ENCODE measurements at regions not wholly inside any gene's neighbourhood (a gene's known extent, or its start where the extent isn't known, plus 50 kb on each side); places are given as distances from the start of the nearest gene placed in this dataset.
"Not testable (repeated sequence)": the region's sequence is repeated elsewhere in the genome, so short reads cannot be mapped to it uniquely, and the experiment has no call there.

DNA sequence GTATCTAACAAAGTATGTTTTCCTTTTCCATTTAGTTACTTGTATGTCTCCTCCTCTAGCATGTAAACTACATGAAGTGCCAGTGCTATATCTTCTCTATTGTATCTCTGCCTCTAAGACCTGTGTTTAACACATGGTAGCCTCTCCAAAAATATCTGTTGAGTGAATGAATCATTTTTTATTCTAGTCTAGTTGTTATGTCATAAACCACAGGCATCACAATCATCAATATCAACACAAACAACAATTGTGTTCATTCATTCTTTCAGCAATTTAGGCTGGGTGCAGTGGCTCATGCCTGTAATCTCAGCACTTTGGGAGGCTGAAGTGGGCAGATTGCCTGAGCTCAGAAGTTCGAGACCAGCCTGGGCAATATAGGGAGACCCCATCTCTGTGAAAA is 111.6 kb upstream of the EYA4 start:
- DNase-seq (no peak), ATAC-seq (replicated peaks in 1 of 4) (no peak)
- Histone ChIP-seq H3K36me3 (ENCODE audit: control insufficient read depth in 2 of 2, extremely low read depth in 1 of 2, insufficient read depth in 1 of 2, low read length in 1 of 2) (no peaks in the 10 kb centered on the region), H3K27me3 (replicated peaks in 1 of 2; ENCODE audit: control insufficient read depth in 2 of 2, extremely low read depth in 1 of 2, insufficient read depth in 2 of 2, low read length in 1 of 2) (no peaks in the 10 kb centered on the region), H3K4me3 (ENCODE audit: control insufficient read depth in 1 of 2, extremely low read depth in 1 of 2, low read length in 1 of 2) (no peak overlapping the region), H3K9me3 (no peaks in the 10 kb centered on the region), H3K27ac (ENCODE audit: low read length) (no peak overlapping the region), H3K4me1 (ENCODE audit: control insufficient read depth in 1 of 2, extremely low read depth in 1 of 2, insufficient read depth in 2 of 2, low read length in 2 of 2) (no peaks in the 10 kb centered on the region)
- H3K4me3 Mint-ChIP-seq, result no peak overlapping the region
- no peak overlapping the region for H3K27ac Mint-ChIP-seq
- H3K9me3 Mint-ChIP-seq, result no peaks in the 10 kb centered on the region
- no peaks in the 10 kb centered on the region for H3K4me1 Mint-ChIP-seq
- peaks cover 0 to 4% of the 10 kb centered on the region in 2 donors for H3K27me3 Mint-ChIP-seq
- CTCF ChIA-PET, result interaction anchor here in 1 of 2 donors (0.6 kb wide), 1 partner anchor 1786 kb away, joined by 3 read pairs; no protein-coding TSS in a partner anchor
- no peaks in the 10 kb centered on the region for H3K36me3 Mint-ChIP-seq
- POLR2A ChIA-PET, result no interaction called here
- WGBS (ENCODE audit: insufficient coverage), result 20% methylated on average over 1 of the region's 1 CpG

DNA sequence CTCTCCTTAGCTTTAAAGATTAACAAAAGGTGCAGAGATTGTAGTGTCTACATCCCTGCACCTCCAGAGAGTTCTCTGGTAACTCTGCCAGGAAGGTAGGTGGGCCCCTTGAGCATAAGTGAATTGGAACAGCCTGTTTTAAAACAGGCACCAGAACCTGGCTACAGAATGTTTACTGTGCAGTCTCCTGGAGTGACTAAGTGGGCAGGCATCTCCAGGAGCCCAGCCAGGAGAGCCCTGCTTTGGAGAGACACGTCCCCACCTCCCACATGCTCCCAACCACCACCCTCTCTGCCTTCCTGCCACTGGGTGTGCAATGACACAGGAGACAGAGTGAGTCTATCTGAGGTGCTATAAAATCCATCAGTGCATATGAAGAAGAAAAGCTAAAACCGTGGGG is 110.3 kb upstream of the EYA4 start:
- H3K4me3 ChIP-seq (ENCODE audit: control insufficient read depth in 1 of 2, extremely low read depth in 1 of 2, low read length in 1 of 2), result no peak overlapping the region
- H3K36me3 Mint-ChIP-seq, result no peaks in the 10 kb centered on the region
- ChIA-PET CTCF (no interaction called here), POLR2A (no interaction called here)
- H3K27ac Mint-ChIP-seq, result no peak overlapping the region
- H3K27me3 Mint-ChIP-seq, result peaks cover 0 to 4% of the 10 kb centered on the region in 2 donors
- DNase-seq, result no peak
- H3K27me3 ChIP-seq (replicated peaks in 1 of 2; ENCODE audit: control insufficient read depth in 2 of 2, extremely low read depth in 1 of 2, insufficient read depth in 2 of 2, low read length in 1 of 2), result no peaks in the 10 kb centered on the region
- no CpG with 5 or more reads among the region's 2 CpGs for WGBS (ENCODE audit: insufficient coverage)
- no peaks in the 10 kb centered on the region for H3K36me3 ChIP-seq (ENCODE audit: control insufficient read depth in 2 of 2, extremely low read depth in 1 of 2, insufficient read depth in 1 of 2, low read length in 1 of 2)
- no peaks in the 10 kb centered on the region for H3K4me1 Mint-ChIP-seq
- no peak for ATAC-seq (replicated peaks in 1 of 4)
- H3K27ac ChIP-seq (ENCODE audit: low read length), result no peak overlapping the region
- H3K9me3 ChIP-seq, result no peaks in the 10 kb centered on the region
- H3K9me3 Mint-ChIP-seq, result no peaks in the 10 kb centered on the region
- no peaks in the 10 kb centered on the region for H3K4me1 ChIP-seq (ENCODE audit: control insufficient read depth in 1 of 2, extremely low read depth in 1 of 2, insufficient read depth in 2 of 2, low read length in 2 of 2)
- H3K4me3 Mint-ChIP-seq, result no peak overlapping the region

- Mint-ChIP-seq H3K9me3 (peaks cover 0 to 3% (median 0%) of the 10 kb centered on the region in 3 donors), H3K27ac (no peak overlapping the region), H3K4me1 (no peaks in the 10 kb centered on the region), H3K36me3 (no peaks in the 10 kb centered on the region), H3K27me3 (peaks cover 0 to 4% of the 10 kb centered on the region in 2 donors), H3K4me3 (no peak overlapping the region)
- Histone ChIP-seq H3K4me1 (ENCODE audit: control insufficient read depth in 1 of 2, extremely low read depth in 1 of 2, insufficient read depth in 2 of 2, low read length in 2 of 2) (no peaks in the 10 kb centered on the region), H3K9me3 (no peaks in the 10 kb centered on the region), H3K27me3 (replicated peaks in 1 of 2; ENCODE audit: control insufficient read depth in 2 of 2, extremely low read depth in 1 of 2, insufficient read depth in 2 of 2, low read length in 1 of 2) (no peaks in the 10 kb centered on the region), H3K27ac (ENCODE audit: low read length) (no peak overlapping the region), H3K4me3 (ENCODE audit: control insufficient read depth in 1 of 2, extremely low read depth in 1 of 2, low read length in 1 of 2) (no peak overlapping the region), H3K36me3 (ENCODE audit: control insufficient read depth in 2 of 2, extremely low read depth in 1 of 2, insufficient read depth in 1 of 2, low read length in 1 of 2) (no peaks in the 10 kb centered on the region)
- ATAC-seq (replicated peaks in 1 of 4), result no peak
- 76% methylated on average over 5 of the region's 10 CpGs for WGBS (ENCODE audit: insufficient coverage)
- ChIA-PET POLR2A (interaction anchor here in 1 of 2 donors (0.6 kb wide), 1 partner anchor 39 kb away, joined by 3 read pairs; no protein-coding TSS in a partner anchor), CTCF (no interaction called here)
- DNase-seq, result no peak
Measured at GRCh38 chr6:133131621-133132465, 109.3 kb upstream of the EYA4 start.

- H3K9me3 Mint-ChIP-seq, result peaks cover 0 to 3% (median 0%) of the 10 kb centered on the region in 3 donors
- no peak overlapping the region for H3K27ac Mint-ChIP-seq
- DNase-seq (no peak), ATAC-seq (replicated peaks in 1 of 4) (no peak)
- H3K27ac ChIP-seq (ENCODE audit: low read length), result no peak overlapping the region
- ChIA-PET CTCF (no interaction called here), POLR2A (no interaction called here)
- 85% methylated on average over 3 of the region's 12 CpGs for WGBS (ENCODE audit: insufficient coverage)
- no peaks in the 10 kb centered on the region for H3K9me3 ChIP-seq
- no peaks in the 10 kb centered on the region for H3K27me3 ChIP-seq (replicated peaks in 1 of 2; ENCODE audit: control insufficient read depth in 2 of 2, extremely low read depth in 1 of 2, insufficient read depth in 2 of 2, low read length in 1 of 2)
- no peaks in the 10 kb centered on the region for H3K36me3 Mint-ChIP-seq
- no peaks in the 10 kb centered on the region for H3K4me1 ChIP-seq (ENCODE audit: control insufficient read depth in 1 of 2, extremely low read depth in 1 of 2, insufficient read depth in 2 of 2, low read length in 2 of 2)
- no peaks in the 10 kb centered on the region for H3K36me3 ChIP-seq (ENCODE audit: control insufficient read depth in 2 of 2, extremely low read depth in 1 of 2, insufficient read depth in 1 of 2, low read length in 1 of 2)
- H3K4me3 ChIP-seq (ENCODE audit: control insufficient read depth in 1 of 2, extremely low read depth in 1 of 2, low read length in 1 of 2), result no peak overlapping the region
- no peaks in the 10 kb centered on the region for H3K4me1 Mint-ChIP-seq
- H3K27me3 Mint-ChIP-seq, result peaks cover 0 to 4% of the 10 kb centered on the region in 2 donors
- no peak overlapping the region for H3K4me3 Mint-ChIP-seq
Measured at GRCh38 chr6:133132466-133132971, 108.6 kb upstream of the EYA4 start.

GRCh38 chr6:133136177-133136880 is 104.8 kb upstream of the EYA4 start:
- peaks cover 0 to 3% (median 0%) of the 10 kb centered on the region in 3 donors for H3K9me3 Mint-ChIP-seq
- no peak for ATAC-seq (replicated peaks in 1 of 4)
- WGBS (ENCODE audit: insufficient coverage), result 60% methylated on average over 1 of the region's 1 CpG

GRCh38 chr6:133147470-133148184 is 93.5 kb upstream of the EYA4 start:
- H3K9me3 ChIP-seq; H3K27me3 Mint-ChIP-seq; DNase-seq; H3K4me1 ChIP-seq (ENCODE audit: control insufficient read depth in 1 of 2, extremely low read depth in 1 of 2, insufficient read depth in 2 of 2, low read length in 2 of 2); H3K36me3 ChIP-seq (ENCODE audit: control insufficient read depth in 2 of 2, extremely low read depth in 1 of 2, insufficient read depth in 1 of 2, low read length in 1 of 2); H3K27ac Mint-ChIP-seq; ATAC-seq (replicated peaks in 1 of 4); H3K4me3 ChIP-seq (ENCODE audit: control insufficient read depth in 1 of 2, extremely low read depth in 1 of 2, low read length in 1 of 2); H3K36me3 Mint-ChIP-seq; H3K4me3 Mint-ChIP-seq; CTCF ChIA-PET; H3K27me3 ChIP-seq (replicated peaks in 1 of 2; ENCODE audit: control insufficient read depth in 2 of 2, extremely low read depth in 1 of 2, insufficient read depth in 2 of 2, low read length in 1 of 2); H3K27ac ChIP-seq (ENCODE audit: low read length); POLR2A ChIA-PET; H3K4me1 Mint-ChIP-seq: not testable (repeated sequence)
- 95% methylated on average over 17 of the region's 30 CpGs for WGBS (ENCODE audit: insufficient coverage)
- H3K9me3 Mint-ChIP-seq, result peaks cover 4 to 14% (median 9%) of the 10 kb centered on the region in 3 donors

More at GRCh38 chr6:133136177-133136880, 104.8 kb upstream of the EYA4 start:
- Histone ChIP-seq H3K9me3 (no peaks in the 10 kb centered on the region), H3K4me3 (ENCODE audit: control insufficient read depth in 1 of 2, extremely low read depth in 1 of 2, low read length in 1 of 2) (no peak overlapping the region), H3K36me3 (ENCODE audit: control insufficient read depth in 2 of 2, extremely low read depth in 1 of 2, insufficient read depth in 1 of 2, low read length in 1 of 2) (no peaks in the 10 kb centered on the region), H3K27me3 (replicated peaks in 1 of 2; ENCODE audit: control insufficient read depth in 2 of 2, extremely low read depth in 1 of 2, insufficient read depth in 2 of 2, low read length in 1 of 2) (no peaks in the 10 kb centered on the region), H3K27ac (ENCODE audit: low read length) (no peak overlapping the region), H3K4me1 (ENCODE audit: control insufficient read depth in 1 of 2, extremely low read depth in 1 of 2, insufficient read depth in 2 of 2, low read length in 2 of 2) (no peaks in the 10 kb centered on the region)
- Mint-ChIP-seq H3K4me3 (no peak overlapping the region), H3K27me3 (peaks cover 0 to 4% of the 10 kb centered on the region in 2 donors), H3K4me1 (no peaks in the 10 kb centered on the region), H3K36me3 (no peaks in the 10 kb centered on the region), H3K27ac (no peak overlapping the region)
- no peak for DNase-seq
- CTCF ChIA-PET, result no interaction called here
- POLR2A ChIA-PET, result no interaction called here

Data from T-cell (primary cell).